ENCODE measurements at regions not wholly inside any gene's neighbourhood (a gene's known extent, or its start where the extent isn't known, plus 50 kb on each side); places are given as distances from the start of the nearest gene placed in this dataset.
"Not testable (repeated sequence)": the region's sequence is repeated elsewhere in the genome, so short reads cannot be mapped to it uniquely, and the experiment has no call there.

- H3K27me3 Mint-ChIP-seq (ENCODE audit: low read depth); H3K4me1 Mint-ChIP-seq; POLR2A ChIA-PET; H3K4me3 Mint-ChIP-seq; H3K27ac Mint-ChIP-seq; CTCF ChIA-PET; H3K36me3 Mint-ChIP-seq: not testable (repeated sequence)
- H3K9me3 Mint-ChIP-seq, result peaks cover 12% of the 10 kb centered on the region
- peak; percentile 57 for DNase-seq (ENCODE audit: low spot score)
- 0 out of 2 replicates have a peak, but pooled peaks have one; percentile 18 for TF ChIP-seq FOXK1 (CRISPR knock-in tag; IDR thresholded peaks at IDR 0.05)
- ATAC-seq, result peak; percentile 46; the same call in 1 of the 2 replicates
Observed at GRCh38 chr7:89718941-89719340, 435.3 kb upstream of the STEAP1 start.

GRCh38 chr7:89728481-89728880, 425.8 kb upstream of the STEAP1 start:
- ChIA-PET POLR2A (no interaction called here), CTCF (no interaction called here)
- Mint-ChIP-seq H3K27ac (no peak overlapping the region), H3K4me3 (no peak overlapping the region), H3K4me1 (no peaks in the 10 kb centered on the region), H3K9me3 (0 out of 2 replicates have a peak, but pooled peaks cover 3% of the 10 kb centered on the region), H3K27me3 (ENCODE audit: low read depth) (no peaks in the 10 kb centered on the region; the same call in 1 of the 2 replicates), H3K36me3 (no peaks in the 10 kb centered on the region)
- DNase-seq (ENCODE audit: low spot score) (no peak), ATAC-seq (no peak)
- TF ChIP-seq ZNF281 (CRISPR knock-in tag; IDR thresholded peaks at IDR 0.05) (no peak), ZNF219 (CRISPR knock-in tag; IDR thresholded peaks at IDR 0.05; ENCODE audit: borderline replicate concordance) (no peak), HMGXB4 (CRISPR knock-in tag; IDR thresholded peaks at IDR 0.05) (no peak), PREB (CRISPR knock-in tag; IDR thresholded peaks at IDR 0.05; ENCODE audit: borderline replicate concordance) (no peak), ATF1 (CRISPR knock-in tag; IDR thresholded peaks at IDR 0.05) (no peak), IRF2 (CRISPR knock-in tag; IDR thresholded peaks at IDR 0.05; ENCODE audit: borderline replicate concordance, low read depth) (no peak), JUN (CRISPR knock-in tag; IDR thresholded peaks at IDR 0.05) (no peak), ATF6 (CRISPR knock-in tag; IDR thresholded peaks at IDR 0.05) (no peak), ZNF532 (CRISPR knock-in tag; IDR thresholded peaks at IDR 0.05; ENCODE audit: borderline replicate concordance) (no peak), ZNF423 (CRISPR knock-in tag; IDR thresholded peaks at IDR 0.05) (no peak), ZNF512 (CRISPR knock-in tag; IDR thresholded peaks at IDR 0.05; ENCODE audit: borderline replicate concordance) (no peak)

Measured in WTC11 (cell line).